A549 (cell line): ENCODE measurements at regions not wholly inside any gene's neighbourhood (a gene's known extent, or its start where the extent isn't known, plus 50 kb on each side); places are given as distances from the start of the nearest gene placed in this dataset.

ENCODE experiments used
- ATAC-seq, 2 experiments: fragments of 200-7000 bp in 1 of 2; fragments of >200 bp in 1 of 2; cut with Nextera tagmentation in 1 of 2; cut with Tn5 transposase in 1 of 2; 3 replicates each; pipeline versions ENCODE4 v1.8.0 to v1.9.1; 2018 to 2020; ENCODE audit warnings: mild to moderate bottlenecking in 1 of 2, moderate library complexity in 1 of 2
- CTCF ChIA-PET: fragments of 300-600 bp; sonication (Branson Sonifier 250); formaldehyde crosslinking; extraction: SDS; loops from one replicate; lab custom pipeline; 2021; ENCODE audit warnings: antibody characterized with exemption, inconsistent platforms; lab: Yijun Ruan, JAX
- POLR2A ChIA-PET: fragments of 350-600 bp; formaldehyde crosslinking; extraction: SDS; loops from one replicate; lab custom pipeline; 2021; ENCODE audit warnings: antibody characterized with exemption, inconsistent platforms; lab: Yijun Ruan, JAX
- DNase-seq, 2 experiments: peaks; one replicate each; pipeline versions ENCODE4 v3.0.0 to v3.0.0-alpha.2; 2011 to 2016; ENCODE audit warnings: low read depth in 1 of 2, low spot score in 1 of 2
- FAIRE-seq: peaks from 2 replicates; lab custom pipeline; 2011; peaks lifted over from hg19 to GRCh38; lab: Jason Lieb, UNC
- H3K27ac ChIP-seq, 2 experiments: fragments of >200 bp; sonication (Bioruptor Twin); formaldehyde crosslinking; 3 replicates each; pipeline ENCODE4 v1.5.1; 2016 to 2017
- H3K4me1 ChIP-seq: fragments of >200 bp; sonication (Bioruptor Twin); formaldehyde crosslinking; 3 replicates; pipeline ENCODE4 v1.6.1; 2016
- H3K4me2 ChIP-seq: fragments of >200 bp; sonication (Bioruptor Twin); formaldehyde crosslinking; 3 replicates; pipeline ENCODE4 v1.6.1; 2016
- H3K4me3 ChIP-seq: fragments of >200 bp; sonication (Bioruptor Twin); formaldehyde crosslinking; 3 replicates; pipeline ENCODE4 v1.5.1; 2016
- H3K9me3 ChIP-seq: fragments of >200 bp; sonication (Bioruptor Twin); formaldehyde crosslinking; 3 replicates; pipeline ENCODE4 v1.6.1; 2016
- BHLHE40 ChIP-seq: IDR thresholded peaks from 2 replicates; pipeline ENCODE4 v1.6.1; 2012; ENCODE audit warnings: low read depth, low read length, inconsistent platforms
- CHD2 ChIP-seq: fragments of 150-350 bp; IDR thresholded peaks from 2 replicates; pipeline ENCODE4 v1.6.1; 2014; ENCODE audit warnings: low read length; ENCODE audit not compliant: partially characterized antibody
- CHD4 ChIP-seq: fragments of 200-600 bp; sonication (generic); IDR thresholded peaks from 2 replicates; pipeline ENCODE4 v1.6.1; 2016; ENCODE audit warnings: antibody characterized with exemption, mild to moderate bottlenecking, borderline replicate concordance
- ELK1 ChIP-seq: fragments of 150-350 bp; IDR thresholded peaks from 2 replicates; pipeline ENCODE4 v1.6.1; 2014; ENCODE audit warnings: low read depth, mild to moderate bottlenecking, low read length
- FOSB ChIP-seq: fragments of 250-450 bp; sonication (Bioruptor Pico); IDR thresholded peaks from 2 replicates; pipeline ENCODE4 v1.5.0; 2020; ENCODE audit warnings: mild to moderate bottlenecking, moderate library complexity
- FOSL2 ChIP-seq, 2 experiments: fragments of 450-650 bp in 1 of 2; fragments of >200 bp in 1 of 2; sonication (Bioruptor Twin) in 1 of 2; formaldehyde crosslinking; IDR thresholded peaks; 2 replicates each; pipeline versions ENCODE4 v1.5.0 to v1.6.1; 2016 to 2020; ENCODE audit warnings: mild to moderate bottlenecking in 1 of 2, moderate library complexity in 1 of 2
- FOXS1 ChIP-seq: fragments of 250-450 bp; sonication (Bioruptor Pico); IDR thresholded peaks from 2 replicates; pipeline ENCODE4 v1.5.0; 2020; ENCODE audit warnings: mild to moderate bottlenecking, moderate library complexity
- GATA3 ChIP-seq: IDR thresholded peaks from 2 replicates; pipeline ENCODE4 v1.6.1; 2012; ENCODE audit warnings: borderline replicate concordance
- HOXA7 ChIP-seq: fragments of 250-450 bp; sonication (Bioruptor Pico); IDR thresholded peaks from 2 replicates; pipeline ENCODE4 v1.5.0; 2020; ENCODE audit warnings: mild to moderate bottlenecking, moderate library complexity
- HOXB13 ChIP-seq: fragments of 250-450 bp; sonication (Bioruptor Pico); IDR thresholded peaks from 2 replicates; pipeline ENCODE4 v1.5.0; 2020; ENCODE audit warnings: low read depth, mild to moderate bottlenecking, moderate library complexity
- HOXB5 ChIP-seq: fragments of 250-450 bp; sonication (Bioruptor Pico); IDR thresholded peaks from 2 replicates; pipeline ENCODE4 v1.5.0; 2020; ENCODE audit warnings: mild to moderate bottlenecking, moderate library complexity
- JUN ChIP-seq, 2 experiments: fragments of >200 bp; sonication (Bioruptor Twin); formaldehyde crosslinking; IDR thresholded peaks; 2 replicates in 1 of 2; 3 replicates in 1 of 2; pipeline ENCODE4 v1.6.1; 2016 to 2017
- MAFK ChIP-seq: fragments of 450-650 bp; IDR thresholded peaks from 2 replicates; pipeline ENCODE4 v1.6.1; 2014; ENCODE audit not compliant: partially characterized antibody
- MAZ ChIP-seq: fragments of 150-350 bp; IDR thresholded peaks from 2 replicates; pipeline ENCODE4 v1.6.1; 2014; ENCODE audit warnings: antibody characterized with exemption, low read depth, low read length, borderline replicate concordance
- NPAS2 ChIP-seq: fragments of 250-450 bp; sonication (Bioruptor Pico); IDR thresholded peaks from 2 replicates; pipeline ENCODE4 v1.8.0; 2022; ENCODE audit warnings: mild to moderate bottlenecking, moderate library complexity, borderline replicate concordance
- PBX3 ChIP-seq: IDR thresholded peaks from 2 replicates; pipeline ENCODE4 v1.6.1; 2012
- PHF8 ChIP-seq: fragments of 200-600 bp; sonication (generic); IDR thresholded peaks from 2 replicates; pipeline ENCODE4 v1.6.1; 2016; ENCODE audit warnings: low read depth, mild to moderate bottlenecking, antibody characterized with exemption, moderate library complexity, borderline replicate concordance
- POLR2AphosphoS2 ChIP-seq: conservative IDR thresholded peaks from 2 replicates; pipeline ENCODE4 v1.6.1; 2012; ENCODE audit warnings: low read length, improper control_type of control experiment, inconsistent platforms
- RAD21 ChIP-seq, 2 experiments: fragments of >200 bp in 1 of 2; sonication (Bioruptor Twin) in 1 of 2; formaldehyde crosslinking in 1 of 2; IDR thresholded peaks in 1 of 2; conservative IDR thresholded peaks in 1 of 2; 2 replicates in 1 of 2; 3 replicates in 1 of 2; pipeline ENCODE4 v1.6.1; 2012 to 2018; ENCODE audit warnings: inconsistent platforms in 1 of 2
- RARB ChIP-seq: fragments of 250-450 bp; sonication (Bioruptor Pico); IDR thresholded peaks from 2 replicates; pipeline ENCODE4 v1.8.0; 2021; ENCODE audit warnings: mild to moderate bottlenecking, moderate library complexity
- RFX5 ChIP-seq: fragments of 450-650 bp; IDR thresholded peaks from 2 replicates; pipeline ENCODE4 v1.7.1; 2014; ENCODE audit warnings: antibody characterized with exemption, mild to moderate bottlenecking, moderate library complexity
- SMC3 ChIP-seq: fragments of >200 bp; sonication (Bioruptor Twin); formaldehyde crosslinking; IDR thresholded peaks from 3 replicates; pipeline ENCODE4 v1.6.1; 2018; ENCODE audit warnings: inconsistent platforms
- TFCP2L1 ChIP-seq: fragments of 250-450 bp; sonication (Bioruptor Pico); IDR thresholded peaks from 2 replicates; pipeline ENCODE4 v1.5.0; 2021; ENCODE audit warnings: mild to moderate bottlenecking
- TP53 ChIP-seq: fragments of 250-450 bp; sonication (Bioruptor Pico); IDR thresholded peaks from 2 replicates; pipeline ENCODE4 v1.5.0; 2021; ENCODE audit warnings: mild to moderate bottlenecking, moderate library complexity
- ZC3H11A ChIP-seq: fragments of 450-650 bp; IDR thresholded peaks from 2 replicates; pipeline ENCODE4 v1.6.1; 2014; ENCODE audit warnings: antibody characterized with exemption, mild to moderate bottlenecking
- ZNF302 ChIP-seq: fragments of 250-450 bp; sonication (Bioruptor Pico); IDR thresholded peaks from 2 replicates; pipeline ENCODE4 v1.9.0; 2021; ENCODE audit warnings: inconsistent platforms, mild to moderate bottlenecking, moderate library complexity
- ZSCAN20 ChIP-seq: fragments of 250-450 bp; sonication (Bioruptor Pico); IDR thresholded peaks from 2 replicates; pipeline ENCODE4 v1.8.0; 2022; ENCODE audit warnings: mild to moderate bottlenecking, moderate library complexity
- WGBS: methylation state at CpG from one replicate; pipeline ENCODE4 v1.1.6; 2017; ENCODE audit errors: missing lambda C conversion rate; 5-methylcytosine and 5-hydroxymethylcytosine counted together

GRCh38 chr6:14320332-14320731, 202.8 kb downstream of the CD83 start:
- TF ChIP-seq RFX5 (no peak), TP53 (CRISPR knock-in tag) (no peak), CHD2 (no peak), ZNF302 (CRISPR knock-in tag) (no peak), RARB (CRISPR knock-in tag) (no peak), ELK1 (no peak), PHF8 (no peak), ZC3H11A (no peak), HOXA7 (CRISPR knock-in tag) (no peak), ZSCAN20 (CRISPR knock-in tag) (no peak), PBX3 (no peak), POLR2AphosphoS2 (no peak), RAD21 (conservative IDR thresholded peaks at IDR 0.05 in 1 of 2, IDR thresholded peaks at IDR 0.05 in 1 of 2) (no peak), FOXS1 (no peak), NPAS2 (CRISPR knock-in tag) (no peak), TFCP2L1 (CRISPR knock-in tag) (no peak), MAFK (no peak), FOSL2 (IDR thresholded peaks at IDR 0.05) (no peak), FOSL2 (CRISPR knock-in tag; IDR thresholded peaks at IDR 0.05) (no peak)
- H3K4me1 ChIP-seq: peaks cover 25% of the 10 kb centered on the region
- no peak overlapping the region for H3K27ac ChIP-seq
- DNase-seq (no peak), ATAC-seq (no peak), FAIRE-seq (no peak)
- H3K4me2 ChIP-seq: no peak overlapping the region
- POLR2A ChIA-PET: no interaction called here
- WGBS: 73% methylated on average over 5 of the region's 5 CpGs
- no peak overlapping the region for H3K4me3 ChIP-seq
- CTCF ChIA-PET: interaction anchor here (1.6 kb wide), 1 partner anchor 12 kb away, joined by 4 read pairs; no protein-coding TSS in a partner anchor
- H3K9me3 ChIP-seq: no peaks in the 10 kb centered on the region

GRCh38 chr6:14321992-14322772, 204.6 kb downstream of the CD83 start:
- FAIRE-seq: no peak
- peak in 1 of 2 experiments; percentile 60; a peak in 2 of 6 replicates for ATAC-seq
- peak in 1 of 2 experiments; percentile 12 for DNase-seq
- ChIA-PET POLR2A (no interaction called here), CTCF (interaction anchor here (1.0 kb wide), 1 partner anchor 74 kb away, joined by 3 read pairs; no protein-coding TSS in a partner anchor)
- TF ChIP-seq SMC3 (peak; percentile 19; the same call in 1 of the 3 replicates), RAD21 (conservative IDR thresholded peaks at IDR 0.05 in 1 of 2, IDR thresholded peaks at IDR 0.05 in 1 of 2) (peak; percentile 28 to 36; a peak in 3 of 5 replicates), JUN (IDR thresholded peaks at IDR 0.05) (no peak), FOSB (CRISPR knock-in tag) (no peak)
- TF ChIP-seq, all 56 proteins: peak for 2
- no peak overlapping the region for H3K4me3 ChIP-seq
- peaks cover 15% of the 10 kb centered on the region for H3K4me1 ChIP-seq
- no peak overlapping the region for H3K4me2 ChIP-seq
- H3K27ac ChIP-seq: peak overlapping the region in 1 of 2 experiments; percentile 49; a peak in 2 of 6 replicates
- H3K9me3 ChIP-seq: no peaks in the 10 kb centered on the region
- 73% methylated on average over 7 of the region's 10 CpGs for WGBS

- Histone ChIP-seq H3K4me2 (no peak overlapping the region), H3K4me1 (peaks cover 9% of the 10 kb centered on the region), H3K4me3 (no peak overlapping the region), H3K9me3 (no peaks in the 10 kb centered on the region), H3K27ac (peak overlapping the region in 1 of 2 experiments; percentile 49; a peak in 2 of 6 replicates)
- ChIA-PET POLR2A (no interaction called here), CTCF (no interaction called here)
- DNase-seq (no peak), FAIRE-seq (no peak), ATAC-seq (no peak)
- WGBS: 81% methylated on average over 3 of the region's 3 CpGs
- no peak for TF ChIP-seq HOXB13
- TF ChIP-seq CHD4: no peak
- no peak for TF ChIP-seq HOXA7 (CRISPR knock-in tag)
- no peak for TF ChIP-seq PBX3
- no peak for TF ChIP-seq ZC3H11A
- TF ChIP-seq RFX5: no peak
- no peak for TF ChIP-seq BHLHE40
- TF ChIP-seq GATA3: no peak
- no peak for TF ChIP-seq JUN (IDR thresholded peaks at IDR 0.05)
- TF ChIP-seq MAZ: no peak
- TF ChIP-seq HOXB5 (CRISPR knock-in tag): no peak
- TF ChIP-seq TFCP2L1 (CRISPR knock-in tag): no peak
These were observed 205.3 kb downstream of the CD83 start for GRCh38 chr6:14322841-14323240.
